GM12878 (cell line): ENCODE measurements at regions not wholly inside any gene's neighbourhood (a gene's known extent, or its start where the extent isn't known, plus 50 kb on each side); places are given as distances from the start of the nearest gene placed in this dataset.

Experiments
- BRCA1 ChIP-seq: IDR thresholded peaks from 2 replicates; pipeline ENCODE4 v1.6.1; 2011; ENCODE audit warnings: low read depth, low read length, improper control_type of control experiment
- CTCF ChIP-seq, 3 experiments: IDR thresholded peaks in 2 of 3; conservative IDR thresholded peaks in 1 of 3; 2 replicates each; pipeline ENCODE4 v1.5.1; 2011; ENCODE audit warnings: low read depth in 3 of 3, low read length in 3 of 3, mild to moderate bottlenecking in 3 of 3, control low read depth in 2 of 3, moderate library complexity in 2 of 3, inconsistent platforms in 1 of 3, mixed read lengths in 1 of 3; ENCODE audit not compliant: control insufficient read depth in 2 of 3, insufficient read depth in 1 of 3; ENCODE audit errors: extremely low read depth in 1 of 3
- EZH2 ChIP-seq: IDR thresholded peaks from 2 replicates; pipeline ENCODE4 v1.6.1; 2012; ENCODE audit warnings: low read depth, mild to moderate bottlenecking, control low read depth, inconsistent platforms, low read length, borderline replicate concordance; ENCODE audit not compliant: control insufficient read depth
- KAT2A ChIP-seq: conservative IDR thresholded peaks from 2 replicates; pipeline ENCODE4 v1.6.1; 2011; ENCODE audit warnings: low read depth, low read length; ENCODE audit not compliant: control insufficient read depth

GRCh38 chr6:132998418-132998817 lies 184.0 kb downstream of the RPS12 start:
- TF ChIP-seq BRCA1 (no peak), KAT2A (no peak), CTCF (IDR thresholded peaks at IDR 0.05 in 2 of 3, conservative IDR thresholded peaks at IDR 0.05 in 1 of 3; ENCODE audit: control insufficient read depth in 2 of 3, extremely low read depth in 1 of 3, insufficient read depth in 1 of 3, low read depth in 3 of 3, low read length in 3 of 3) (no peak), EZH2 (no peak)
